Fibroblast of the aortic adventitia (primary cell): ENCODE measurements at regions not wholly inside any gene's neighbourhood (a gene's known extent, or its start where the extent isn't known, plus 50 kb on each side); places are given as distances from the start of the nearest gene placed in this dataset.
"Not testable (repeated sequence)": the region's sequence is repeated elsewhere in the genome, so short reads cannot be mapped to it uniquely, and the experiment has no call there.

ENCODE experiments used
- DNase-seq: peaks from one replicate; pipeline ENCODE4 v3.0.0-alpha.2; 2010; ENCODE audit warnings: low read depth
- H3K4me3 ChIP-seq: 2 replicates; pipeline ENCODE4 v1.5.1; 2011; ENCODE audit warnings: low read depth, mild to moderate bottlenecking, control low read depth, low read length, moderate library complexity

GRCh38 chr14:19099336-19099735, 132.1 kb downstream of the POTEM start:
- DNase-seq, H3K4me3 ChIP-seq: not testable (repeated sequence)

- not testable (repeated sequence) for H3K4me3 ChIP-seq, DNase-seq
Observed at GRCh38 chr14:19099939-19100338, 132.7 kb downstream of the POTEM start.

GRCh38 chr14:19105551-19105950, 138.3 kb downstream of the POTEM start:
- DNase-seq, H3K4me3 ChIP-seq: not testable (repeated sequence)

- H3K4me3 ChIP-seq, DNase-seq: not testable (repeated sequence)
Observed at GRCh38 chr14:19109887-19110286, 142.7 kb downstream of the POTEM start.

- not testable (repeated sequence) for H3K4me3 ChIP-seq, DNase-seq
Observed at GRCh38 chr14:19120383-19120782, 153.1 kb downstream of the POTEM start.

- H3K4me3 ChIP-seq, DNase-seq: not testable (repeated sequence)
Observed at GRCh38 chr14:19126269-19127051, 159.2 kb downstream of the POTEM start.

GRCh38 chr14:19127664-19128435, 160.6 kb downstream of the POTEM start:
- not testable (repeated sequence) for H3K4me3 ChIP-seq, DNase-seq

- DNase-seq, H3K4me3 ChIP-seq: not testable (repeated sequence)
Observed at GRCh38 chr14:19131553-19131952, 164.3 kb downstream of the POTEM start.

- not testable (repeated sequence) for DNase-seq, H3K4me3 ChIP-seq
Observed at GRCh38 chr14:19132013-19132835, 165.0 kb downstream of the POTEM start.

- DNase-seq = not testable (repeated sequence)
Observed at GRCh38 chr14:19132836-19133120, 165.5 kb downstream of the POTEM start.

GRCh38 chr14:19157106-19157709, 190.0 kb downstream of the POTEM start:
- not testable (repeated sequence) for DNase-seq, H3K4me3 ChIP-seq

More at GRCh38 chr14:19132836-19133120, 165.5 kb downstream of the POTEM start:
- not testable (repeated sequence) for H3K4me3 ChIP-seq

GRCh38 chr14:19158012-19158411, 190.8 kb downstream of the POTEM start:
- not testable (repeated sequence) for DNase-seq, H3K4me3 ChIP-seq

- not testable (repeated sequence) for DNase-seq, H3K4me3 ChIP-seq
Observed at GRCh38 chr14:19158588-19158987, 191.4 kb downstream of the POTEM start.

GRCh38 chr14:19159003-19159625, 191.9 kb downstream of the POTEM start:
- DNase-seq, H3K4me3 ChIP-seq: not testable (repeated sequence)

GRCh38 chr14:19160379-19160778, 193.1 kb downstream of the POTEM start:
- not testable (repeated sequence) for H3K4me3 ChIP-seq, DNase-seq

GRCh38 chr14:19161251-19162033, 194.2 kb downstream of the POTEM start:
- not testable (repeated sequence) for H3K4me3 ChIP-seq, DNase-seq

GRCh38 chr14:19162034-19162706, 194.9 kb downstream of the POTEM start:
- H3K4me3 ChIP-seq, DNase-seq: not testable (repeated sequence)
